ENCODE measurements at regions not wholly inside any gene's neighbourhood (a gene's known extent, or its start where the extent isn't known, plus 50 kb on each side); places are given as distances from the start of the nearest gene placed in this dataset.

GRCh38 chr4:123495530-123495929 is 98.9 kb downstream of the SPRY1 start:
- H3K36me3 ChIP-seq, result no peaks in the 10 kb centered on the region
- TF ChIP-seq POLR2A (IDR thresholded peaks at IDR 0.05), result no peak
- no peaks in the 10 kb centered on the region for H3K4me1 ChIP-seq
- H3K27me3 ChIP-seq, result no peaks in the 10 kb centered on the region
- H3K4me3 ChIP-seq, result no peak overlapping the region
- no peak overlapping the region for H3K27ac ChIP-seq
- H3K9me3 ChIP-seq, result no peaks in the 10 kb centered on the region
- intact Hi-C loops (cut with DNase I), result no loop called here
- no peak for DNase-seq
- WGBS, 2 donors, result 82 to 85% methylated on average over 2 of the region's 2 CpGs

DNA sequence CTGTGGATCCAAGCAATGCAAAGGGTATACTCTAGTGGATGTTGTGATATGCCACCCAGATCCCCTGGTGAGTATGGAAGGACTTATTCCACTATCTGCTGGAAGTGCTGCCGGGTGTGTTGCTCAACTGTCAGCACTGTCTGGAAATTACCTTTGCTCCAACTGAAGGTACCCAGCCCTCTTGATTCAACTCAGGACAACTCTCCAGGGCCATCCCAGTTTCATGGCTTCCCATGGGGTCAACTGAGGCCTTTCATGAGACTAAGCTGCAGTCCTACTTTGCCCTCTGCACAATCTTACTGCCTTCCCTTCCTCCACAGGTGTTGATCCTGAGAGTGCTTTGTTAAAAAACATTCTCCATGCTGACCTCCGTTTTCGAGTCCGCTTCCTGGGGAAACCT is 99.8 kb downstream of the SPRY1 start:
- peak overlapping the region in 1 of 4 donors; percentile 21 for H3K27ac ChIP-seq
- H3K4me1 ChIP-seq, result no peaks in the 10 kb centered on the region
- TF ChIP-seq POLR2A (IDR thresholded peaks at IDR 0.05), result no peak
- TF ChIP-seq, protein P1, sequence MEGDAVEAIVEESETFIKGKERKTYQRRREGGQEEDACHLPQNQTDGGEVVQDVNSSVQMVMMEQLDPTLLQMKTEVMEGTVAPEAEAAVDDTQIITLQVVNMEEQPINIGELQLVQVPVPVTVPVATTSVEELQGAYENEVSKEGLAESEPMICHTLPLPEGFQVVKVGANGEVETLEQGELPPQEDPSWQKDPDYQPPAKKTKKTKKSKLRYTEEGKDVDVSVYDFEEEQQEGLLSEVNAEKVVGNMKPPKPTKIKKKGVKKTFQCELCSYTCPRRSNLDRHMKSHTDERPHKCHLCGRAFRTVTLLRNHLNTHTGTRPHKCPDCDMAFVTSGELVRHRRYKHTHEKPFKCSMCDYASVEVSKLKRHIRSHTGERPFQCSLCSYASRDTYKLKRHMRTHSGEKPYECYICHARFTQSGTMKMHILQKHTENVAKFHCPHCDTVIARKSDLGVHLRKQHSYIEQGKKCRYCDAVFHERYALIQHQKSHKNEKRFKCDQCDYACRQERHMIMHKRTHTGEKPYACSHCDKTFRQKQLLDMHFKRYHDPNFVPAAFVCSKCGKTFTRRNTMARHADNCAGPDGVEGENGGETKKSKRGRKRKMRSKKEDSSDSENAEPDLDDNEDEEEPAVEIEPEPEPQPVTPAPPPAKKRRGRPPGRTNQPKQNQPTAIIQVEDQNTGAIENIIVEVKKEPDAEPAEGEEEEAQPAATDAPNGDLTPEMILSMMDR (IDR thresholded peaks at IDR 0.05), result no peak
- WGBS, 2 donors, result 88 to 93% methylated on average over 3 to 4 of the region's 4 CpGs
- H3K36me3 ChIP-seq, result no peaks in the 10 kb centered on the region
- H3K4me3 ChIP-seq, result no peak overlapping the region
- H3K9me3 ChIP-seq, result no peaks in the 10 kb centered on the region
- DNase-seq, result no peak
- H3K27me3 ChIP-seq, result no peaks in the 10 kb centered on the region
- intact Hi-C loops (cut with DNase I), result no loop called here

DNA sequence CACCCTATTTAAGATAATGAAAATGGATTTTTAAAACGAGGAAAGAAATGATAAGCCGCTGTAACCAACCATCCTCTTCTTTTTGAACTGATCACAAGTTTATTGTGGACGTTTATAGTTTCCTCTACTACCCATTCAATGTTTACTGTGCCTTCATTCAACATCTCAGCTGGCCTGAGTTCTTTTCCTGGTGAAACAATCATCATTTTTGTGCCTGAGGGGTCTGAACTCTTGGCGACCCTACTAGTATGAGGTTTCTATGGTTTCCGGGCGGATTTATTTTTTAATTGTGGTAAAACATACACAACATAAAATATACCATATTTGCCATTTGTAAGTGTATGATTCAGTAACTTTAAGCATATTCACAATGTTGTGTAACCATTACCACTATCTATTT is 100.7 kb downstream of the SPRY1 start:
- Histone ChIP-seq H3K4me1 (no peaks in the 10 kb centered on the region), H3K4me3 (no peak overlapping the region), H3K27ac (no peak overlapping the region), H3K9me3 (no peaks in the 10 kb centered on the region), H3K27me3 (no peaks in the 10 kb centered on the region), H3K36me3 (no peaks in the 10 kb centered on the region)
- intact Hi-C loops (cut with DNase I), result no loop called here
- TF ChIP-seq, protein P1 (IDR thresholded peaks at IDR 0.05), result no peak
- no peak for TF ChIP-seq POLR2A (IDR thresholded peaks at IDR 0.05)
- no peak for DNase-seq
- 69 to 75% methylated on average over 6 of the region's 6 CpGs for WGBS, 2 donors

DNA sequence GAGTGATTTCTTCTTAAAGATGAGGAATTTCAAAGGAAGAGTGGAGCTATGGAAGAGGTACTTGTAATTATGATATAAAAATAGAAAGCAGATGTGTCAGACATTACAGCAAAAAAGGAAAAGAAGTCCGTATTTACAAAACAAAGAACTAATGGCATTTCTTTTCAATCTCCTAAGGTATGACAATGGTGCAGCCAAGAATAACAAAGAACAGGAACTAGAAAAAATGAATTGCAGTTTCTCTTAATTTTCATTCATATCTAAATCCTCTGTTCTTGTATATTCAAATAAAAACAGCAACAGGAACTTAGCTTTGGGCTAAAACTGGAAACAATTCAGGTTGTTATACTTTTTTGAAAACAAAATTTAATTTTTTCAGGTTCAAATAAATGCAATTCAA is 105.1 kb downstream of the SPRY1 start:
- no peaks in the 10 kb centered on the region for H3K9me3 ChIP-seq
- H3K4me3 ChIP-seq, result no peak overlapping the region
- H3K36me3 ChIP-seq, result no peaks in the 10 kb centered on the region
- H3K27me3 ChIP-seq, result no peaks in the 10 kb centered on the region
- intact Hi-C loops (cut with DNase I), result no loop called here
- H3K27ac ChIP-seq, result no peak overlapping the region
- no peak for DNase-seq
- peaks cover 0 to 18% (median 4%) of the 10 kb centered on the region in 3 donors for H3K4me1 ChIP-seq
- 36 to 54% methylated on average over 1 of the region's 1 CpG for WGBS, 2 donors
- TF ChIP-seq POLR2A (IDR thresholded peaks at IDR 0.05), result no peak
- TF ChIP-seq, protein P1 (IDR thresholded peaks at IDR 0.05), result no peak

DNA sequence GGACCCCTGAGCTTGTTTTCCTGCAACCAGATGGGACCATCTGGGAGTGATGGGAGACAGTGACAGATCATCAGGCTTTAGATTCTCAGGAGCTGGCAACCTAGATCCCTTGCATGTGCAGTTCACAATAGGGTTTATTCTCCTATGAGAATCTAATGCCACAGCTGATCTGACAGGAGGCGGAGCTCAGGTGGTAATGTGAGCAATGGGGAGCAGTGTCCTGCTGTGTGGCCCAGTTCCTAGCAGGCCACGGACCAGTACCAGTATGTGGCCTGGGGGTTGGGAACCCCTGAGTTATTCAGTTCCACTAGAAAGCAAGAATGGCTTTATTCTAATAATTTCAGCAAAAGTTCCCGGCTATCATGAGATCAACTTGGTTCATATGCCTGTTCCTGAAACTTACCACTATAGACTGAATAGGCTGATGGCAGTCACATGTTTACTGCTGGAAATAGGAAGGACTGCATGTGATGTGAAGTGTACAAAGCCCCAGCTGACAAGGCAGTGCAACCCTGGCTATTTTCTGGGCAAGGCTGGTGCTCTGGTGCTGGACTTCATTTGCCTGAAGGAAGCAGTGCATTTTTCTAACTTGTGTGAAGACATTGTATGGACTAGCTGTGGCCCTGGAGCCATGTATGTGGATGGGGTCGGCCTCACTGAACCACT is 107.2 kb downstream of the SPRY1 start:
- intact Hi-C loops (cut with DNase I), result no loop called here
- Histone ChIP-seq H3K9me3 (no peaks in the 10 kb centered on the region), H3K4me3 (no peak overlapping the region), H3K27ac (no peak overlapping the region), H3K36me3 (no peaks in the 10 kb centered on the region), H3K4me1 (peaks cover 0 to 21% (median 4%) of the 10 kb centered on the region in 3 donors), H3K27me3 (no peaks in the 10 kb centered on the region)
- WGBS, 2 donors, result 70 to 100% methylated on average over 2 to 3 of the region's 4 CpGs
- TF ChIP-seq, protein P1 (IDR thresholded peaks at IDR 0.05), result no peak
- no peak for TF ChIP-seq POLR2A (IDR thresholded peaks at IDR 0.05)
- no peak for DNase-seq

Measured in esophagus squamous epithelium (tissue), 5 donors.